Karpas-422 (cell line): ENCODE measurements at regions not wholly inside any gene's neighbourhood (a gene's known extent, or its start where the extent isn't known, plus 50 kb on each side); places are given as distances from the start of the nearest gene placed in this dataset.

ENCODE experiments used
- DNase-seq: peaks from one replicate; pipeline ENCODE4 v3.0.0-alpha.2; 2015
- H2AFZ ChIP-seq: fragments of 200-600 bp; sonication (generic); 2 replicates; pipeline ENCODE4 v1.6.1; 2014; ENCODE audit warnings: antibody characterized with exemption, low read length, mixed read lengths
- H3K27ac ChIP-seq: fragments of 200-600 bp; sonication (generic); 2 replicates; pipeline ENCODE4 v1.5.1; 2014; ENCODE audit warnings: mild to moderate bottlenecking, low read length, moderate library complexity
- H3K27me3 ChIP-seq: fragments of 200-600 bp; sonication (generic); 2 replicates; pipeline ENCODE4 v1.6.1; 2014; ENCODE audit warnings: low read length, mixed read lengths
- H3K36me3 ChIP-seq: fragments of 200-600 bp; sonication (generic); 2 replicates; pipeline ENCODE4 v1.6.1; 2014; ENCODE audit warnings: low read length, mixed read lengths; ENCODE audit not compliant: insufficient read depth
- H3K4me1 ChIP-seq: fragments of 200-600 bp; sonication (generic); 2 replicates; pipeline ENCODE4 v1.6.1; 2014; ENCODE audit warnings: mild to moderate bottlenecking, low read length, mixed read lengths
- H3K4me2 ChIP-seq: fragments of 200-600 bp; sonication (generic); 2 replicates; pipeline ENCODE4 v1.6.1; 2014; ENCODE audit warnings: low read length, low read depth, mild to moderate bottlenecking; ENCODE audit not compliant: poor library complexity, severe bottlenecking
- H3K4me3 ChIP-seq: fragments of 200-600 bp; sonication (generic); 2 replicates; pipeline ENCODE4 v1.5.1; 2014; ENCODE audit warnings: mild to moderate bottlenecking, antibody characterized with exemption, low read length, mixed read lengths
- H3K79me2 ChIP-seq: fragments of 200-600 bp; sonication (generic); 2 replicates; pipeline ENCODE4 v1.6.1; 2014; ENCODE audit warnings: mild to moderate bottlenecking, low read length, mixed read lengths
- H3K9ac ChIP-seq: fragments of 200-600 bp; sonication (generic); 2 replicates; pipeline ENCODE4 v1.6.0; 2014; ENCODE audit warnings: low read length
- H3K9me2 ChIP-seq: fragments of 200-600 bp; sonication (generic), shearing (Covaris generic); replicated peaks from 2 replicates; pipeline ENCODE4 v1.6.0; 2014; ENCODE audit warnings: mild to moderate bottlenecking, low read length, moderate library complexity; ENCODE audit not compliant: insufficient read depth
- H3K9me3 ChIP-seq: fragments of 300-700, 200-600 bp; sonication (generic); 2 replicates; pipeline ENCODE4 v1.6.1; 2014; ENCODE audit warnings: low read length, mixed read lengths
- H4K20me1 ChIP-seq: fragments of 200-600 bp; sonication (generic); 2 replicates; pipeline ENCODE4 v1.6.1; 2014; ENCODE audit warnings: mild to moderate bottlenecking, antibody characterized with exemption, low read length, low read depth; ENCODE audit not compliant: insufficient read depth

DNA sequence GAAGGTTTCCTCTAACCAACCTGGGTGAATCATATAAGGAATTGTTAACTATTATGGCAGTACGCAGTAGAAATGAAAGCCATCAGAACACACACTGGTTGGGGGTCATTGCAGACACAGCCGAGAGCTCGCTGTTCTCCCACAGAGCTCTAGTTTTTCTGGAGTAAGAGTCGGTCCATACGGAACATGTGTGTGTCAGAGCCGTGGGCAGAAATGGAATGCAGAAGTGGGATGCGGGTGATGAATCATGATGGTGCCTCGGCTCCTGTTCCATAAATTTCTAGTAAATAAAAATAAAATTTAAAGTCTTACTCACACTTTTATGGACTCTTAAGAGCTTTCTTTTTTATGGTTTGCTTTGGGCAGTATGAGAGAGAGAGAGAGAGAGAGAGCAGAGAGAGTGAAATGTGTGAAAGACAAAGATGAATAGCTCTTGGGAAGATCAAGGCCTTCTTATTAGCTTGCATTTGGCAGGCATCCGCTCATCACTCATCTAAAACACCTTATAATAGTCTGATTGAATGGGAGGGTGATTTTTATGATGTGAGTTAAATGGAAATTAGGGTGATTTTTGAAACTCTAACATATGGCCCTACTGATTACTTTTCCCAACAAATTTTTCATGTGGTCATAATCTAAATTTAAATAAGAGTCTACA, 98.8 kb upstream of the PFKP start:
- Histone ChIP-seq H3K27ac (no peak overlapping the region), H3K36me3 (no peaks in the 10 kb centered on the region), H3K4me3 (no peak overlapping the region), H4K20me1 (no peaks in the 10 kb centered on the region), H2AFZ (no peak overlapping the region), H3K27me3 (no peaks in the 10 kb centered on the region), H3K4me1 (peaks cover 3% of the 10 kb centered on the region), H3K9me3 (no peaks in the 10 kb centered on the region), H3K9ac (no peak overlapping the region), H3K9me2 (no peaks in the 10 kb centered on the region), H3K79me2 (no peaks in the 10 kb centered on the region), H3K4me2 (no peak overlapping the region)
- no peak for DNase-seq

DNA sequence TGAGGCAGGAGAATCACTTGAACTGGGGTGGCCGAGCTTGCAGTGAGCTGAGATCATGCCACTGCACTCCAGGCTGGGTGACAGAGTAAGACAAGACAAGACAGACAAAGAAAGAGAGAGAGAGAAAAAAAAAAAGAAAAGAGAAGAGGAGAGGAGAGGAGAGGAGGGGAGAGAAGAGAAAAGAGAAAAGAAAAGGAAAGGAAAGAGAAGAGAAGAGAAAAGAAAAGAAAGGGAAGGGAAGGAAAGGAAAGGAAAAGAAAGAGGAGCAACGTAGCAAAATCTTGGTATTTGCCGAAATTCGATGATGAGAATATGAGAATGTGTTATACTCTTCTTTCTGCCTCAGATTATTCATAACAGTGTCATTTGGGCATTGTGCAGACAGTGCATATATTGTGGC, 101.2 kb upstream of the PFKP start:
- Histone ChIP-seq H3K36me3 (no peaks in the 10 kb centered on the region), H3K27me3 (no peaks in the 10 kb centered on the region), H3K4me3 (no peak overlapping the region), H3K9ac (no peak overlapping the region), H4K20me1 (no peaks in the 10 kb centered on the region), H2AFZ (no peak overlapping the region), H3K4me2 (no peak overlapping the region), H3K9me3 (no peaks in the 10 kb centered on the region), H3K4me1 (peaks cover 3% of the 10 kb centered on the region), H3K9me2 (no peaks in the 10 kb centered on the region), H3K27ac (no peak overlapping the region), H3K79me2 (no peaks in the 10 kb centered on the region)
- no peak for DNase-seq

DNA sequence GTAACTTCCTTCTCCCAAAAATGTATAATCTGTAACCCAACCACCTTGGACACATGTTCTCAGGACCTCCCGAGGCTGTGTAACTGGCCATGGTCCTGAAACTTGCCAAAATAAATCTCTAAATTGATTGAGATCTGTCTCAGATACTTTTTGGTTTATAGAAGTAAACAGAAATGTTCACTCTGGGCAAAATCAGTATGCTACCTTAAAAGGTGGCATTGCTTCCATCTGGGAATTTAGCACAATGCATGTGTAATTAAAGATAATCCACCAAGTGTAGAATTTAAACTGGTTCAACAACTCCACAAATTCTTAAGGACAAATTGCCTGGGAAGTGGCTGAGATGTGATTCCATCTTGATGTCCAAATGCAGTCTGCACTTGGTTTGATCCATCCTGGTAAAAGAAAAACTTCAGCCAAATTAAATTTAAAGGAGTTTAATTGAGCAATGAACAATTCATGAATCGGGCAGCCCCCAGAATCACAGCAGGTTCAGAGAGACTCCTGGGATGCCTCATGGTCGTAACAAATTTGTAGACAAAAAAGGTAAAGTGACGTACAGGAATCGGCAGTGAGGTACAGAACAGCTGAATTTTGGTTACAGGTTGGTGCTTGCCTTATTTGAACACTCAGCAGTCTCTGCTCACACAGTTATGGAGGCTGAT, 102.6 kb upstream of the PFKP start:
- no peaks in the 10 kb centered on the region for H3K9me2 ChIP-seq
- no peaks in the 10 kb centered on the region for H3K27me3 ChIP-seq
- no peaks in the 10 kb centered on the region for H3K79me2 ChIP-seq
- no peak overlapping the region for H3K4me2 ChIP-seq
- H3K36me3 ChIP-seq = no peaks in the 10 kb centered on the region
- H3K4me3 ChIP-seq = no peak overlapping the region
- DNase-seq = peak; percentile 72
- H3K9me3 ChIP-seq = no peaks in the 10 kb centered on the region
- no peak overlapping the region for H3K27ac ChIP-seq
- no peaks in the 10 kb centered on the region for H4K20me1 ChIP-seq
- H3K4me1 ChIP-seq = no peaks in the 10 kb centered on the region
- H2AFZ ChIP-seq = no peak overlapping the region
- H3K9ac ChIP-seq = no peak overlapping the region

DNA sequence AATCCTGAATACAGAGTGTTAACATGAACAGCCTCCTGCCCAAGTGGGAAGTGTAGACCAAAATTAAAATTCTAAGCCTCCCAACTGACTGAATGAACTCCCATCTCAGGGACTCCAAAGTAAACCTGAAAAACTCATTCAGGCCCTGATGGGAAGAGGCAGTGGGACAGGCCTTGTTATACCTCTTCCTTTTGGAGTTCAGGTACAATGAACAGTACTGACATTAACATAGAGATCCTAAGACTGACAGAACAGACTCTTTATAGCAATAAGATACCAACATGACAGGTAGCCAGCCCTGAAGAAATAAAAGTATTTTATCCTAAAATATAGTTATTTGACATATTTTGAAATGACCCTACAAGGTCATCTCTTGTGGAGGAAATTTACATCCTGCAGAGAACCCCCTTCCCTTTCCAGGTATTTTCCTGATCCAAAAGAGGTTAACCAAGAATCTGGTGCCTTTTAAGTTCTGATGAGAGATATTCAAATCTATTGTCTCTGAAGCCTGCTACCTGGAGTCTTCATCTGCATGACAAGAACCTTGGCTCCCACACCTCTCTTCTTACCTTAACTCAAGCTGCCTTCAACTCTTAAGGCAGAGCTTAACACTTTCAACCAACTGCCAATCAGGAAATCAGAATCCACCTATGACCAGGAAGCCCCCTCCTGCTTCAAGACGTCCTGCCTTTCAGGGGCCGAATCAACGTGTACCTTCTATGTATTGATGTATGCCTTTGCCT, 103.3 kb upstream of the PFKP start:
- no peak for DNase-seq
- H3K27ac ChIP-seq = no peak overlapping the region

DNA sequence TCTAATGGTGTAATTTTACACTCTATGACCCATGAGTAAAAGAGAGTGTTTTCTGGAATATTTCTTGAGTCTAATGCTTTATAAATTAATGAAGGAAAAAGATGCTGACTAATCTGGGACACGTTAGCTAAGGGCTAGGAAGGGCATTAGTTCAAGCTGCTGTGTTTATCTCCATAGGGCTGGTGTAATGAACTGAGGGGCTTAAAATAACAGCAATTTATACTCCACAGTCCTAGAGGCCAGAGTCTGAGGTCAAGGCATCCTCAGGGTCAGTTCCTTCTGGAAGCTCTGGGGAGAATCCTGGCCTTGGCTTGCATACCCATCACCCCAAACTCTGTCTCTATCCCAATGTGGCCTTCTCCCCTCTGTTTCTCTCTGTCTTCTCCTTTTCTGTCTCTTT, 105.2 kb upstream of the PFKP start:
- no peak for DNase-seq
- H4K20me1 ChIP-seq = no peaks in the 10 kb centered on the region
- H3K9ac ChIP-seq = no peak overlapping the region
- no peak overlapping the region for H3K4me3 ChIP-seq
- no peaks in the 10 kb centered on the region for H3K27me3 ChIP-seq
- no peaks in the 10 kb centered on the region for H3K36me3 ChIP-seq
- H2AFZ ChIP-seq = no peak overlapping the region
- H3K79me2 ChIP-seq = no peaks in the 10 kb centered on the region
- no peaks in the 10 kb centered on the region for H3K9me2 ChIP-seq
- H3K9me3 ChIP-seq = no peaks in the 10 kb centered on the region
- no peaks in the 10 kb centered on the region for H3K4me1 ChIP-seq
- H3K4me2 ChIP-seq = no peak overlapping the region
- H3K27ac ChIP-seq = no peak overlapping the region

More for the DNA sequence above, 103.3 kb upstream of the PFKP start:
- Histone ChIP-seq H3K4me2 (no peak overlapping the region), H4K20me1 (no peaks in the 10 kb centered on the region), H3K27me3 (no peaks in the 10 kb centered on the region), H3K36me3 (no peaks in the 10 kb centered on the region), H2AFZ (no peak overlapping the region), H3K9ac (no peak overlapping the region), H3K4me3 (no peak overlapping the region), H3K9me2 (no peaks in the 10 kb centered on the region), H3K79me2 (no peaks in the 10 kb centered on the region), H3K4me1 (no peaks in the 10 kb centered on the region), H3K9me3 (no peaks in the 10 kb centered on the region)

DNA sequence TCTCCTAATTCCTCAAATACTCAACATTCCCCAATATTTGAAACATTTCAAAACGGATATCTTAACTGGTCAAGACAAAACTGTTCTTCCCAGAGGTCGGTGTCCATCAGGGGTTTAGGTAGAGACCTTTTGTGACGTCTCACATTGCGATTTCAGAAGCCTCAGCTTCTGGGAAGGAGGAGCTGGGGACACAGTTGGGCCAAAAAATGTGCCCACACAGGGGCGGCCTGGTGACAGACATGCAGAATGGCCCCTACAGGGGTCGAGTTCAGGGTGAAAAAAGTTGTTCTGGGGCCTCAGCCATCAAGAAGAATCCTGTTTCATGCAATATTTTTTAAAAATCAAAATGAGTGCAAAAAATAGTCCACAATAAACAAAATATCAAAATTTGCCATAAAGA, 108.7 kb upstream of the PFKP start:
- no peaks in the 10 kb centered on the region for H3K9me3 ChIP-seq
- H3K4me3 ChIP-seq = no peak overlapping the region
- no peak overlapping the region for H2AFZ ChIP-seq
- H3K27me3 ChIP-seq = no peaks in the 10 kb centered on the region
- H3K79me2 ChIP-seq = no peaks in the 10 kb centered on the region
- no peak overlapping the region for H3K27ac ChIP-seq
- no peak for DNase-seq
- no peaks in the 10 kb centered on the region for H4K20me1 ChIP-seq
- H3K36me3 ChIP-seq = no peaks in the 10 kb centered on the region
- no peak overlapping the region for H3K9ac ChIP-seq
- no peaks in the 10 kb centered on the region for H3K4me1 ChIP-seq
- H3K4me2 ChIP-seq = no peak overlapping the region
- no peaks in the 10 kb centered on the region for H3K9me2 ChIP-seq

DNA sequence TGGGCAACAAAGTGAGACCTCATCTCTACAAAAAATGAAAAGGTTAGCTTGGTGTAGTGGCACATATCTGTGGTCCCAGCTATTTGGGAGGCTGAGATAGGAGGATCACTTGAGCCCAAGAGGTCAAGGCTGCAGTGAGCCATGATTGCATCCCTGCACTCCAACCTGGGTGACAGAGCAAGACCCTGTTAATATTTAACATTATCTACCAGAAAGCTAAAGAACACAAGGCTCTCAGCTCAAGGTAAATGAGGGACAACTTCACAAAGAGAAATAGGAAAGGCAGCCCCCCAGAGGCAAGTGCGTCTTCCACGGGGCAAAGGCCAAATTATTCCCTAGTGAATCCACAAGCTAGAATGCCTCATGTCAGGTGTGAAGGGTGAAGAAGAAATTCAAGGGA, 109.6 kb upstream of the PFKP start:
- Histone ChIP-seq H3K79me2 (no peaks in the 10 kb centered on the region), H4K20me1 (no peaks in the 10 kb centered on the region), H3K4me1 (no peaks in the 10 kb centered on the region), H3K27me3 (no peaks in the 10 kb centered on the region), H3K9me2 (no peaks in the 10 kb centered on the region), H2AFZ (no peak overlapping the region), H3K4me2 (no peak overlapping the region), H3K4me3 (no peak overlapping the region), H3K27ac (no peak overlapping the region), H3K9ac (no peak overlapping the region), H3K9me3 (no peaks in the 10 kb centered on the region), H3K36me3 (no peaks in the 10 kb centered on the region)
- no peak for DNase-seq

DNA sequence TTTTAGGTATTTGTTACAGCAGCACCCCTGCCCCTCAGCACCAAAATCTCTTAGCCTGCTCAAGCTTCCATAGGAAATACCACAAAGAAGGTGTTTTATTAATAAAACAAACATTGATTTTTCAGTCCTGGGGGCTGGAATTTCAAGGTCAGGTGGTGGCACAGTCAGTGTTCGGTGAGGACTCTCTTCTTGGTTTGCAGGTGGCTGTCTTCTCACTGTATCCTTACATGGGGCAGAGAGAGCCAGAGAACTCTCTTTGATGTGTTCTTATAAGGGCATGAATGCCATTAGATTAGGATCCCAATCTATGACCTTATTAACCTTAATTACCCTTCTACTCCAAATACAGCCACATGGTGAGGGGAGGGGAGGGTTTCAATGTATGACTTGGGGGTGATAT, 112.3 kb upstream of the PFKP start:
- Histone ChIP-seq H4K20me1 (no peaks in the 10 kb centered on the region), H3K4me2 (no peak overlapping the region), H3K4me3 (no peak overlapping the region), H2AFZ (no peak overlapping the region), H3K79me2 (no peaks in the 10 kb centered on the region), H3K9me3 (no peaks in the 10 kb centered on the region), H3K9ac (no peak overlapping the region), H3K27me3 (no peaks in the 10 kb centered on the region), H3K36me3 (no peaks in the 10 kb centered on the region), H3K27ac (no peak overlapping the region), H3K9me2 (no peaks in the 10 kb centered on the region), H3K4me1 (peaks cover 24% of the 10 kb centered on the region)
- no peak for DNase-seq
